ENCODE measurements at regions not wholly inside any gene's neighbourhood (a gene's known extent, or its start where the extent isn't known, plus 50 kb on each side); places are given as distances from the start of the nearest gene placed in this dataset.

DNA sequence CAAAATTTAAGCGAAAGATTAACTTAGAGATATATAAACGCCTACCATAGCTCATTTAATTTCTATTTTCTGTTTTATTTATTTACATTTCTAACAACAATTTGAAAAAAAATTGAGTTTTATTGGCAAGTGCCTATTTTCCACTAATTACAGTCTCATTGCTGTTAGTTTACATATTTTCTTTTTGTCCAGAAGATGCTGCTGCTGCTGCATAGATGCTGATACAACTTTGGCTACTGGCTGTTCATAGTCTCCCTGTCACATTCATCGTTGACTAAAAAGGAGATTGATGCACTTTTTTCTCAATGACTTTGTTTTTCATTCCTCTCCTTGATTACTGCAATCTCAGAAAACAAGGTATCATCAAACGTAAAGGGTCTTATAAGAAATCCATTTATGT, 235.4 kb downstream of the CDH9 start:
- TF ChIP-seq, protein P1, sequence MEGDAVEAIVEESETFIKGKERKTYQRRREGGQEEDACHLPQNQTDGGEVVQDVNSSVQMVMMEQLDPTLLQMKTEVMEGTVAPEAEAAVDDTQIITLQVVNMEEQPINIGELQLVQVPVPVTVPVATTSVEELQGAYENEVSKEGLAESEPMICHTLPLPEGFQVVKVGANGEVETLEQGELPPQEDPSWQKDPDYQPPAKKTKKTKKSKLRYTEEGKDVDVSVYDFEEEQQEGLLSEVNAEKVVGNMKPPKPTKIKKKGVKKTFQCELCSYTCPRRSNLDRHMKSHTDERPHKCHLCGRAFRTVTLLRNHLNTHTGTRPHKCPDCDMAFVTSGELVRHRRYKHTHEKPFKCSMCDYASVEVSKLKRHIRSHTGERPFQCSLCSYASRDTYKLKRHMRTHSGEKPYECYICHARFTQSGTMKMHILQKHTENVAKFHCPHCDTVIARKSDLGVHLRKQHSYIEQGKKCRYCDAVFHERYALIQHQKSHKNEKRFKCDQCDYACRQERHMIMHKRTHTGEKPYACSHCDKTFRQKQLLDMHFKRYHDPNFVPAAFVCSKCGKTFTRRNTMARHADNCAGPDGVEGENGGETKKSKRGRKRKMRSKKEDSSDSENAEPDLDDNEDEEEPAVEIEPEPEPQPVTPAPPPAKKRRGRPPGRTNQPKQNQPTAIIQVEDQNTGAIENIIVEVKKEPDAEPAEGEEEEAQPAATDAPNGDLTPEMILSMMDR (IDR thresholded peaks at IDR 0.05) = no peak
- Mint-ChIP-seq H3K36me3 (ENCODE audit: low read depth) (no peaks in the 10 kb centered on the region), H3K27ac (no peak overlapping the region), H3K9me3 (peaks cover 25% of the 10 kb centered on the region), H3K4me1 (ENCODE audit: low read depth) (no peaks in the 10 kb centered on the region), H3K27me3 (ENCODE audit: insufficient read depth) (no peaks in the 10 kb centered on the region), H3K4me3 (no peak overlapping the region)
- no peak for DNase-seq

DNA sequence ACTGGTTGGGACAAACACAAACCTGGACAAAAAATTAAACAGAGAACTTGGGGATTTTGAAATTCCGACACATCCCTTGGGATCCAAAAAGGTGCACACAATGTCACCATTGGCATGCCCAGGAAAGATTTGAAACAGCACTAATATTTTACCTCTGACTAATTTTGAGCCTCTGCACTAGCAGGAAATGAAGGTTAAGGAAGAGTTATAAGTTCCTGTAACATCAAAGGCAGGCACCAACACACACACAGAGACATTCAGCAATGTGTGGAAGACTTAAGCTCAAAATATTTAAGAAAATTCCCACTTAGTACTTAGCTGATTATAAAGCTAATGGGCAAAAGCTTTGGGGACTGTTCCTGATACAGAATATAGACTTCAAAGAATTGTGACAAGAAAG, 247.0 kb downstream of the CDH9 start:
- Mint-ChIP-seq H3K36me3 (ENCODE audit: low read depth) (no peaks in the 10 kb centered on the region), H3K9me3 (peaks cover 16% of the 10 kb centered on the region; the same call in 1 of the 2 replicates), H3K4me3 (no peak overlapping the region), H3K4me1 (ENCODE audit: low read depth) (no peaks in the 10 kb centered on the region), H3K27ac (no peak overlapping the region), H3K27me3 (ENCODE audit: insufficient read depth) (no peaks in the 10 kb centered on the region)
- TF ChIP-seq, protein P1 (IDR thresholded peaks at IDR 0.05) = no peak
- DNase-seq = no peak

DNA sequence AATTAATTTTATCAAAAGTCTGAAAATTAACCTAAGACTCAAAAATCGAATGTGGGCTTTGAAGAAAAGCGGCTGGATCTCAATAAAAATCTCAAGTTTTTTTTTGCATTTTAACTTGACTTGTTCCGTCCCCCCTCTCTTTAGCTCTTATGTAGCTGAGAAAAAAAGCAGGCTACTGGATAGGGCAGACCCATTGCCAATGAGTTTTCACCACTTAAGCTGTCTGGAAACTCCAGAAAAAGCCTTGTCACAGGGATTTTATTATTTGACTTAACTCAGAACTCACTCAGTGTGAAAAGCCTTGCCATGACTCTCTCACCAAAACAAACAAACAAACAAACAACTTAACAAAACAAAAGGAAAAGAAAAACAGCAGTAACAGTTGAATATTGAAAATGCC, 247.4 kb downstream of the CDH9 start:
- Mint-ChIP-seq H3K27me3 (ENCODE audit: insufficient read depth) (no peaks in the 10 kb centered on the region), H3K4me1 (ENCODE audit: low read depth) (no peaks in the 10 kb centered on the region)

DNA sequence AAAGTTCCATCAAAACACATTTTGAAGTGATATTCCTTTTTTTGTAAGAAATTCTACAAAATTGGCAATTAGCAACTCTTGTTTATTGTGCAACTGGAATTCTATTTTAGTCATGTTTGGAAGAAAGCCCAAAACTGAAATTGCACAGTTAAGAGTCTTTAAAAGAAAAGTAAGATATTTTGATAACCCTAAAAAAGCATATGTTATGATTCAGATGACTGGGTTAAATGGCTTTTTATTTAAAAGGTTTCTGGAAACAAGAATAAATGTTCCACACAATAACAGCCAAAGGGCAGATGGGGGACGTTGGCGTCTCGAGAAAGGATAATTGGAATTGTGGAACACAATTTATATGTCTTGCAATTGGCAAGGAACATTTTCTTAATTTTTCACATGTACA, 275.2 kb downstream of the CDH9 start:
- TF ChIP-seq, protein P1 (IDR thresholded peaks at IDR 0.05) = no peak
- no peak for DNase-seq
- Mint-ChIP-seq H3K36me3 (ENCODE audit: low read depth) (peaks cover 4% of the 10 kb centered on the region; the same call in 1 of the 2 replicates), H3K27ac (no peak overlapping the region), H3K4me1 (ENCODE audit: low read depth) (no peaks in the 10 kb centered on the region), H3K4me3 (no peak overlapping the region), H3K27me3 (ENCODE audit: insufficient read depth) (no peaks in the 10 kb centered on the region), H3K9me3 (peaks cover 11% of the 10 kb centered on the region)

More for the DNA sequence above, 247.4 kb downstream of the CDH9 start:
- H3K4me3 Mint-ChIP-seq = no peak overlapping the region
- peaks cover 16% of the 10 kb centered on the region; the same call in 1 of the 2 replicates for H3K9me3 Mint-ChIP-seq
- no peak for DNase-seq
- H3K36me3 Mint-ChIP-seq (ENCODE audit: low read depth) = no peaks in the 10 kb centered on the region
- no peak overlapping the region for H3K27ac Mint-ChIP-seq
- TF ChIP-seq, protein P1 (IDR thresholded peaks at IDR 0.05) = no peak

DNA sequence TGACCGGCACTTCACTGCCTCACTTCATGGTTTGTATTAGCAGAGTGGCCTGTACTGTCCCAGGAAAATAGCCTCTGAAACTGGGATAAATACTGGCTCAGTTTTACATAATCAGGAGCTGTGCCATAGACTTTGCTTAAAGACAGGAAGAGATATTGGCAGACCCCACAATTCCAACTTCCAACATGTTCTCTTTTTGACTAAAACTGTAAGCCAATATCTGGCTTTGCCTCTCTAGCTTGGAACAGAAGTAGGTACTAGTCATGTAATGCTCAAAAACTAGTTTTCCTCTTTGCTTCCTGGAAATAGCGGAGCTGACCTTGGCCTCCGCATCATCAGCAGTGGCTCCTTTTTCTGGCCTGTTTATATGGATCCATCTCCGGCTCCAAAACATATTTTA, 276.9 kb downstream of the CDH9 start:
- peaks cover 6% of the 10 kb centered on the region; the same call in 1 of the 2 replicates for H3K9me3 Mint-ChIP-seq
- H3K4me3 Mint-ChIP-seq = no peak overlapping the region
- no peaks in the 10 kb centered on the region for H3K36me3 Mint-ChIP-seq (ENCODE audit: low read depth)
- no peaks in the 10 kb centered on the region for H3K27me3 Mint-ChIP-seq (ENCODE audit: insufficient read depth)
- DNase-seq = no peak
- TF ChIP-seq, protein P1 (IDR thresholded peaks at IDR 0.05) = no peak
- no peaks in the 10 kb centered on the region for H3K4me1 Mint-ChIP-seq (ENCODE audit: low read depth)
- no peak overlapping the region for H3K27ac Mint-ChIP-seq

DNA sequence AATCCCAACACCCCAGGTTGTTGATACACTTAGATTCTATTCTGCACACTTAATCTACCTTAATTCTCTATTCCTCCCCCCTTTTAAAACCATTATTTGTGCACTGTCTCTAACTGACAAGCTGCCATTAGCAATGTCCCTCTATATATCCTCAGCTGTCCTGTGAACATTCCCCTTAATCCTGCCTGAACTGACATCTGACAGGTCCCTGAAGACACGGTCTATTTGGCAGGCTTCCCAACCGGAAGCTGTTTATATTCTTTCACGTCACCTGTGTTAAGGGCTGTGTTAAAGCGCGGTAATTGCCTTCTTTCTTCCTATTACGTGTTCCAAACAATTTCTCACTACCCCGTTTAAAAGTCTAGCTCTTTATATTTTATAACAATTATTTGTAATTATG, 277.3 kb downstream of the CDH9 start:
- Mint-ChIP-seq H3K4me3 (no peak overlapping the region), H3K4me1 (ENCODE audit: low read depth) (no peaks in the 10 kb centered on the region), H3K9me3 (peaks cover 6% of the 10 kb centered on the region; the same call in 1 of the 2 replicates), H3K27me3 (ENCODE audit: insufficient read depth) (no peaks in the 10 kb centered on the region), H3K27ac (no peak overlapping the region), H3K36me3 (ENCODE audit: low read depth) (no peaks in the 10 kb centered on the region)
- DNase-seq = no peak
- TF ChIP-seq, protein P1 (IDR thresholded peaks at IDR 0.05) = no peak

Data from HFFc6 (cell line).